ENCODE measurements at regions not wholly inside any gene's neighbourhood (a gene's known extent, or its start where the extent isn't known, plus 50 kb on each side); places are given as distances from the start of the nearest gene placed in this dataset.

DNA sequence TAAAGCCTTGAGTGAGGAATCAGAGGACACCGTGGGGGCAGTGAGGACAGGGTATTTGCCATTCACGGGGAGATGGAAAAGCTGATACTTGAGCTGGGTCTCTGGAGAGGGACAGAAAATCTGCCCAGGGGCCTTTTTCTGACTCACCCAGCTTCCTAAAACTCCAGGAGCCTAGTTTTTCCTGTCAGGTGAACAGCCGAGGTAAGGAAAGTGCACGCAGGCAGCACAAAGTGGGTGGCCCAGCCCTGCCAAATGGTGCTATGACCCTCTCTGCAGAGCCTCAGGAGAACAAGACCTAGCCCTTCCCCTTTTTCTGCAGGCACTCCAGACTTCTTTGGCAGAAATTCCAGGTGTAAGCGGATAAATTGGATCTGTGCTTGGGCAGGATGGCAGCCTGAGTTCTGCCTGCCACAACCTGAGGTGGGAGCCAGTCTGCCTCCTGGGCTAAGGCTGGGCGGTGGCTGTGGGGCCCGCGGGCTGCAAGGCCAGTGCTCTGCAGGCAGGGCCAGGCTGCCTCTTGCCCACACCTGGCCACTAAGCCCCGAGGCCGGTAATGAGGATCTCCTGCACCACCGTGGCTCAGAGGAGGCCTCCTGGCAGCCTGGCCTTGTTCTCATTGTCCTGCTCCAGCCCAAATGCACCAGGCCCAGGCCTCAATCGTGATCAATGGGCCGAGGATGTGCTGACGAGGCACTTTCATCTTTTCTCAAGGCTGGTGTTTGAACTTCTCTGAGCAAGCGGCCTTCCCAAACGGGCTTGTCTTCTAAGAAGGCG lies 72.9 kb upstream of the LMO1 start:
- Histone ChIP-seq H2AFZ (ENCODE audit: control insufficient read depth, low read length) (no peak overlapping the region), H3K27ac (ENCODE audit: control insufficient read depth, insufficient read depth, low read length) (no peak overlapping the region), H3K36me3 (ENCODE audit: control insufficient read depth in 2 of 2, extremely low read depth in 1 of 2, insufficient read depth in 2 of 2, low read length in 2 of 2) (no peaks in the 10 kb centered on the region), H3K4me1 (ENCODE audit: control insufficient read depth, extremely low read depth, insufficient read depth, low read length) (peaks cover 26% of the 10 kb centered on the region), H3K9me1 (ENCODE audit: control insufficient read depth, extremely low read depth, insufficient read depth, low read length) (peaks cover 2% of the 10 kb centered on the region), H3K4me2 (ENCODE audit: control insufficient read depth, extremely low read depth, insufficient read depth, low read depth, low read length) (peak overlapping the region; percentile 47), H3K9me3 (ENCODE audit: control insufficient read depth, low read depth, low read length) (no peaks in the 10 kb centered on the region), H4K20me1 (ENCODE audit: control insufficient read depth, extremely low read depth, insufficient read depth, low read length) (no peaks in the 10 kb centered on the region), H3K9ac (ENCODE audit: control insufficient read depth, extremely low read depth, insufficient read depth, low read length) (no peak overlapping the region), H3K4me3 (ENCODE audit: control insufficient read depth in 2 of 3, extremely low read depth in 1 of 3, insufficient read depth in 2 of 3, low read depth in 1 of 3, low read length in 3 of 3) (no peak overlapping the region), H3K79me2 (ENCODE audit: control insufficient read depth, insufficient read depth, low read length) (no peaks in the 10 kb centered on the region), H3K27me3 (ENCODE audit: control insufficient read depth, extremely low read depth, insufficient read depth, low read length) (peaks cover 6% of the 10 kb centered on the region)
- dilution Hi-C loops (cut with MboI; ENCODE audit: extremely low pct_ligation_motif_present, low sequenced_read_pairs): no loop called here
- no peak for DNase-seq (ENCODE audit: low read depth, low spot score)
- TF ChIP-seq, protein P1, sequence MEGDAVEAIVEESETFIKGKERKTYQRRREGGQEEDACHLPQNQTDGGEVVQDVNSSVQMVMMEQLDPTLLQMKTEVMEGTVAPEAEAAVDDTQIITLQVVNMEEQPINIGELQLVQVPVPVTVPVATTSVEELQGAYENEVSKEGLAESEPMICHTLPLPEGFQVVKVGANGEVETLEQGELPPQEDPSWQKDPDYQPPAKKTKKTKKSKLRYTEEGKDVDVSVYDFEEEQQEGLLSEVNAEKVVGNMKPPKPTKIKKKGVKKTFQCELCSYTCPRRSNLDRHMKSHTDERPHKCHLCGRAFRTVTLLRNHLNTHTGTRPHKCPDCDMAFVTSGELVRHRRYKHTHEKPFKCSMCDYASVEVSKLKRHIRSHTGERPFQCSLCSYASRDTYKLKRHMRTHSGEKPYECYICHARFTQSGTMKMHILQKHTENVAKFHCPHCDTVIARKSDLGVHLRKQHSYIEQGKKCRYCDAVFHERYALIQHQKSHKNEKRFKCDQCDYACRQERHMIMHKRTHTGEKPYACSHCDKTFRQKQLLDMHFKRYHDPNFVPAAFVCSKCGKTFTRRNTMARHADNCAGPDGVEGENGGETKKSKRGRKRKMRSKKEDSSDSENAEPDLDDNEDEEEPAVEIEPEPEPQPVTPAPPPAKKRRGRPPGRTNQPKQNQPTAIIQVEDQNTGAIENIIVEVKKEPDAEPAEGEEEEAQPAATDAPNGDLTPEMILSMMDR (optimal IDR thresholded peaks at IDR 0.05 in 1 of 3, IDR thresholded peaks at IDR 0.05 in 1 of 3, conservative IDR thresholded peaks at IDR 0.05 in 1 of 3; ENCODE audit: extremely low read depth in 1 of 3, insufficient read depth in 2 of 3, low read length in 3 of 3): peak in 1 of 3 experiments; percentile 4
- TF ChIP-seq EZH2 (IDR thresholded peaks at IDR 0.05; ENCODE audit: low read length): no peak
- FAIRE-seq: peak; percentile 26

DNA sequence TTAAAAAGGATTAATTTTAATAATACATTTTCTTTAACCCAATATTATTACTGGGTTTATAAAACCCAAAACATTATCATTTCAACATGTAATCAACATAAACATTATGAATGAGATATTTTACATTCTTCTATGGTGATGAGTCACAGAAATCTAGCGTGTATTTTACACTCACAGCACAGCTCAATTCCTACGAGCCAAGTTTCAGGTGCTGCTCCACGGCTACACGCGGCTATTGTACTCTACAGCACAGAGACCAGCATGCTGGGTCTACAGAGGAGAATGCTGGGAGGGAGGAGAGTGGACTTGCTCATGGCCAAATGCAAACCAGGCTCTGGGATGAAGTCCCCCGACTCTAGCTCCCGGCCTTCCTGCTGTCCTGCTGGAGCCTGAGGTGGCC lies 72.0 kb upstream of the LMO1 start:
- H3K36me3 ChIP-seq (ENCODE audit: control insufficient read depth in 2 of 2, extremely low read depth in 1 of 2, insufficient read depth in 2 of 2, low read length in 2 of 2): no peaks in the 10 kb centered on the region
- H4K20me1 ChIP-seq (ENCODE audit: control insufficient read depth, extremely low read depth, insufficient read depth, low read length): no peaks in the 10 kb centered on the region
- H3K4me2 ChIP-seq (ENCODE audit: control insufficient read depth, extremely low read depth, insufficient read depth, low read depth, low read length): peak overlapping the region; percentile 2
- TF ChIP-seq, protein P1 (optimal IDR thresholded peaks at IDR 0.05 in 1 of 3, IDR thresholded peaks at IDR 0.05 in 1 of 3, conservative IDR thresholded peaks at IDR 0.05 in 1 of 3; ENCODE audit: extremely low read depth in 1 of 3, insufficient read depth in 2 of 3, low read length in 3 of 3): no peak
- TF ChIP-seq EZH2 (IDR thresholded peaks at IDR 0.05; ENCODE audit: low read length): no peak
- DNase-seq (ENCODE audit: low read depth, low spot score) (no peak), FAIRE-seq (peak; percentile 20)
- peaks cover 26% of the 10 kb centered on the region for H3K4me1 ChIP-seq (ENCODE audit: control insufficient read depth, extremely low read depth, insufficient read depth, low read length)
- H3K4me3 ChIP-seq (ENCODE audit: control insufficient read depth in 2 of 3, extremely low read depth in 1 of 3, insufficient read depth in 2 of 3, low read depth in 1 of 3, low read length in 3 of 3): no peak overlapping the region
- dilution Hi-C loops (cut with MboI; ENCODE audit: extremely low pct_ligation_motif_present, low sequenced_read_pairs): no loop called here
- H3K27me3 ChIP-seq (ENCODE audit: control insufficient read depth, extremely low read depth, insufficient read depth, low read length): peaks cover 14% of the 10 kb centered on the region
- no peaks in the 10 kb centered on the region for H3K79me2 ChIP-seq (ENCODE audit: control insufficient read depth, insufficient read depth, low read length)
- H3K9ac ChIP-seq (ENCODE audit: control insufficient read depth, extremely low read depth, insufficient read depth, low read length): no peak overlapping the region
- H3K27ac ChIP-seq (ENCODE audit: control insufficient read depth, insufficient read depth, low read length): no peak overlapping the region
- H3K9me1 ChIP-seq (ENCODE audit: control insufficient read depth, extremely low read depth, insufficient read depth, low read length): peaks cover 2% of the 10 kb centered on the region
- H2AFZ ChIP-seq (ENCODE audit: control insufficient read depth, low read length): no peak overlapping the region
- no peaks in the 10 kb centered on the region for H3K9me3 ChIP-seq (ENCODE audit: control insufficient read depth, low read depth, low read length)

All from keratinocyte (primary cell).